Hindlimb muscle (tissue), 1 donor: ENCODE measurements at regions not wholly inside any gene's neighbourhood (a gene's known extent, or its start where the extent isn't known, plus 50 kb on each side); places are given as distances from the start of the nearest gene placed in this dataset.

Experiments used
- DNase-seq: peaks from one replicate; pipeline ENCODE4 v3.0.0-alpha.2; 2013

- DNase-seq = no peak
These were observed 206.1 kb upstream of the PHYHIPL start for GRCh38 chr10:58970160-58970915.

- DNase-seq = no peak
These were observed 205.2 kb upstream of the PHYHIPL start for GRCh38 chr10:58971211-58971610.

GRCh38 chr10:58971796-58972491, 204.5 kb upstream of the PHYHIPL start:
- DNase-seq = no peak

- no peak for DNase-seq
These were observed 203.7 kb upstream of the PHYHIPL start for GRCh38 chr10:58972576-58973234.

- no peak for DNase-seq
These were observed 203.2 kb upstream of the PHYHIPL start for GRCh38 chr10:58973235-58973595.

- DNase-seq = no peak
These were observed 200.2 kb upstream of the PHYHIPL start for GRCh38 chr10:58976254-58976653.

GRCh38 chr10:58979711-58980110, 196.7 kb upstream of the PHYHIPL start:
- no peak for DNase-seq

- no peak for DNase-seq
These were observed 195.5 kb upstream of the PHYHIPL start for GRCh38 chr10:58980826-58981415.

- no peak for DNase-seq
These were observed 194.6 kb upstream of the PHYHIPL start for GRCh38 chr10:58981846-58982245.

GRCh38 chr10:58982470-58983239, 193.8 kb upstream of the PHYHIPL start:
- DNase-seq = no peak

GRCh38 chr10:58985216-58985615, 191.2 kb upstream of the PHYHIPL start:
- DNase-seq = no peak

- DNase-seq = no peak
These were observed 186.9 kb upstream of the PHYHIPL start for GRCh38 chr10:58989486-58990039.

GRCh38 chr10:58990693-58991092, 185.8 kb upstream of the PHYHIPL start:
- DNase-seq = no peak

GRCh38 chr10:58991856-58992255, 184.6 kb upstream of the PHYHIPL start:
- no peak for DNase-seq

GRCh38 chr10:58992830-58993460, 183.5 kb upstream of the PHYHIPL start:
- no peak for DNase-seq

- DNase-seq = no peak
These were observed 182.8 kb upstream of the PHYHIPL start for GRCh38 chr10:58993480-58994221.

- DNase-seq = no peak
These were observed 182.0 kb upstream of the PHYHIPL start for GRCh38 chr10:58994226-58995057.

GRCh38 chr10:58995058-58995596, 181.3 kb upstream of the PHYHIPL start:
- DNase-seq = no peak

GRCh38 chr10:58996063-58996462, 180.4 kb upstream of the PHYHIPL start:
- no peak for DNase-seq

GRCh38 chr10:58996866-58997265, 179.6 kb upstream of the PHYHIPL start:
- DNase-seq = no peak
